ACHN (cell line): ENCODE measurements at regions not wholly inside any gene's neighbourhood (a gene's known extent, or its start where the extent isn't known, plus 50 kb on each side); places are given as distances from the start of the nearest gene placed in this dataset.
"Not testable (repeated sequence)": the region's sequence is repeated elsewhere in the genome, so short reads cannot be mapped to it uniquely, and the experiment has no call there.

Source experiments
- DNase-seq: peaks from one replicate; pipeline ENCODE4 v3.0.0-alpha.2; 2015
- in situ Hi-C: cut with HindIII; loops from 2 replicates; pipeline ENCODE4 v1.10.0; 2017; ENCODE audit warnings: low sequenced_read_pairs, low pct_ligation_motif_present, low pct_unique_long_range_greater_than_20kb

DNA sequence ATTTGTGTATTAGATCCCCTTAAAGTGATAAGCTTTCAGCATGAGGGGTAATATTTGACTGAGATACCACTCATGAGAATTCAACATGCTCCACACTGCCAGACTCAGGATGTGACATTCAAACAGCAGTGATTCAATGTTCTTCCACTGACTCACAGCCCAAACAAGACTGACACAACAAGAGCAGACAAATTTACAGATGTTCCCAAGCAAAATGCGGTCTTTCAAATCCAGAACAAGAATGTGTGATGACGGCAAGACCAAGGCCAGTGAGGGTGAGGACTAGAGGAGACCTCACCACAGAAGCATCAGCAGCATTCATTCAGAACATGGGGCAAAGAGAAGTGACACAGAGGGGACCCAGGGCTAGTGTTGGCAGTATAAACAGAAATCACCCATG lies 99.3 kb upstream of the GRIA3 start:
- in situ Hi-C loops: no loop called here

DNA sequence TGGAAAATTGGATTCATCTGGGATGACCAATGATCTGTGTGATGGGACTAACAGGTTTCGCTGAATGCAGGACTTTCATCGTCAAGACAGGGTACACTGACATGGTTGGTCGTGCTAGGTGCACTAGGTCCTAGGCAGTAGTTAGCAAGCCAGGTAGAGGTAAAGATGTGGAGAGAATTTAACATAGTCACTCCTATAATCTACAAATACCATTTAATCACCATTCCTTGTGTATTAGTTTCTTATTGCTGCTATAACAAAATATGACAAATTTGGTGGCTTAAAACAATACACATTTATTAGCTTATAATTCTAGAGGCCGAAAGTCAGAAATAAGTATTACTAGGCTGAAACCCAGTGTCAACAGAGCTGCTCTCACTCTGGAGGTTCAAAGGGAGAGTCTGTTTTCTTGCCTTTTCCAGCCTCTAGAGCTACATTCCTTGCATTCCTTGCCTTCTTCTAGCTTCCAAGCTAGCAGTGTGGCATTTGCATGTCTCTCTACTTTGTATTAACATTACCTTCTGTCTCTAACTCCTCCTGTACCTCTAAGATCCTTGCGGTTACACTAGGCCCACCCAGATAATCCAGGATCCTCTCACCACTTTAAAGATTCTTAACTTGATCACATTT lies 98.7 kb upstream of the GRIA3 start:
- no peak for DNase-seq
- in situ Hi-C loops: no loop called here

More for the DNA sequence above, 99.3 kb upstream of the GRIA3 start:
- no peak for DNase-seq

DNA sequence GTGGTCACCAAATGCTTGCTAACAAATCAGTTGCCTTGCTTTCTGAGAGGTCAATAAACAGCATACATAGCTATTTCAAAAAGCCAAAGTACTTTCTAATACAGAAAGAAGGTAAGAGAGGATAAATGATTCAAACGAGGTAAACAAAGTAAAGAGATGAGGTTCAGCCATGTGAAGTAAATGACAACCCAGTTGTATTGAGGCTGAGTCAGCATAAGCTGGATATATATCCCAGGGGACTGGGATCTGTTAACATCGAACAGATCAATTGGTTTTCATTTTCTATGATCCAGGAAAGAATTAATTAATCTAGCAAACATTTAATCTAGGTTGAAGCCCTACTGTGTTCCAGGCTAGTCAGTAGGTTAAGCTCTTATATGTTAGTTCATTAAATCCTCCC lies 97.3 kb upstream of the GRIA3 start:
- DNase-seq: no peak
- in situ Hi-C loops: no loop called here

DNA sequence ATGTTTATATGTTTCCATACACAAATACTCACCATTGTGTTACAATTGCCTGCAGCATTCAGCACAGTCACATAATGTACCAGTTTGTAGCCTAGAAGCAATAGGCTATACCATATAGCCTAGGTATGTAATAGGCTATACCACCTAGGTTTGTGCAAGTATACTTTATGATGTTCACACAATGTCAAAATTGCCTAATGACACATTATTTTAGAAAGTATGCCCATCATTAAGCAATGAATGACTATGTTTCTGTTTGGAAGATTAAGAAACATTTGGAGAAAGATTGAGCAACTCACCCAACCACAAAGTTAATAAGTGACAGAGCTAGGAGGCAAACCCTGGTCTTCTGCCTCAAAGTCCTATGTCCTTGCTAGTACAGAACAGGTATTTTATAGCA lies 96.8 kb upstream of the GRIA3 start:
- DNase-seq: peak; percentile 38
- in situ Hi-C loops: no loop called here

DNA sequence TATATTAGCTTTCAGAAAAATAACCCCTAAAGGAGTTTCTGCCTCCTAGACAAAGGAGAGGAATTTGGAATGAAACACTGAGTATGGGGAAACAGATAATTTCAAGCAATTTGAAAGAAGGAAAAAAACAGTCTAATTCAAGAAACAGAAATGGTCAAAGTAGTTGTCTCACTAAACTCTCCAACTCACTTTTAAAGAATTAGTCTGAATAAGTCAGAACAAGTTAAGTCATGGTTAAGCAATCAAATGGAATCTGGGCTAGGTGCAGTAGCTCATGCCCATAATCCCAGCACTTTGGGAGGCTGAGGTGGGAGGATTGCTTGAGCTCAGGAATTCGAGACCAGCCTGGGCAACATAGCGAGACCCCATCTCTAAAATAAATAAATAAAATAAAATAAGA lies 95.7 kb upstream of the GRIA3 start:
- no peak for DNase-seq
- in situ Hi-C loops: no loop called here

DNA sequence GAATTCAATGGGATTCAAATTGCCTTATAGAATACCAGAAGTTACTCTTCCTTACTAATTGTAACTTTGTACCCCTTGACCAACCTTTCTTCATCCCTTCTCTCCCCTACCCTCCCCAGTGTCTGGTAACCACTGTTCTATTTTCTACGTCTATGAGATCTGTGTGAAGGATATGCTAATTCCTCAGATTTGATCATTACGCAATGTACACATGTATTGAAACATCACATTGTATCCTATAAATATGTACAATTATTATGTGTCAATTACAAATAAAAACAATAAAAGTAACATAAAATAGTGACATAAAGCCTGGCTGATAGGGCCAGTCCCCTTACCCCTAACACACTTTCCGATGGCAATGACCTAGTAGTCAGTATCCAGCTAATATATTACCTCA lies 95.1 kb upstream of the GRIA3 start:
- in situ Hi-C loops: no loop called here
- no peak for DNase-seq

DNA sequence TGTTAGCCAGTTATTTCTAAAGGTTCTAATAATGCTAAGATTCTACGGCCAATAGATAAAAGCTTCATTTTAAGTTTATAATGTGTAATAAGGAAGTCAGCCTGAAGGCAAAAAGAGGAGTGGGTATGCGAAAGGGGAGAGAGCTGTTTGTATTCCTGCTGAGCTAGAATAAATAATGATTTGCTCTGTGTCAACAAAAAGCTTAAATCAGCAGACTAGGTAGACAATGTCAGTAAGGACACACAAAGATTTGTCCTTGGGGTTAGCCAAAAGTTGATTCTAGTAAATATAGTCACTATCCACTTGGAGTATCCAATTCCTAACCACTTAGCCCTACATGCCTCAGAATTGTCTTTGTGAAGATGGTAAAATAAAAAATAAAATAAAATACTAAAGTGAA lies 90.3 kb upstream of the GRIA3 start:
- DNase-seq: no peak
- in situ Hi-C loops: no loop called here

DNA sequence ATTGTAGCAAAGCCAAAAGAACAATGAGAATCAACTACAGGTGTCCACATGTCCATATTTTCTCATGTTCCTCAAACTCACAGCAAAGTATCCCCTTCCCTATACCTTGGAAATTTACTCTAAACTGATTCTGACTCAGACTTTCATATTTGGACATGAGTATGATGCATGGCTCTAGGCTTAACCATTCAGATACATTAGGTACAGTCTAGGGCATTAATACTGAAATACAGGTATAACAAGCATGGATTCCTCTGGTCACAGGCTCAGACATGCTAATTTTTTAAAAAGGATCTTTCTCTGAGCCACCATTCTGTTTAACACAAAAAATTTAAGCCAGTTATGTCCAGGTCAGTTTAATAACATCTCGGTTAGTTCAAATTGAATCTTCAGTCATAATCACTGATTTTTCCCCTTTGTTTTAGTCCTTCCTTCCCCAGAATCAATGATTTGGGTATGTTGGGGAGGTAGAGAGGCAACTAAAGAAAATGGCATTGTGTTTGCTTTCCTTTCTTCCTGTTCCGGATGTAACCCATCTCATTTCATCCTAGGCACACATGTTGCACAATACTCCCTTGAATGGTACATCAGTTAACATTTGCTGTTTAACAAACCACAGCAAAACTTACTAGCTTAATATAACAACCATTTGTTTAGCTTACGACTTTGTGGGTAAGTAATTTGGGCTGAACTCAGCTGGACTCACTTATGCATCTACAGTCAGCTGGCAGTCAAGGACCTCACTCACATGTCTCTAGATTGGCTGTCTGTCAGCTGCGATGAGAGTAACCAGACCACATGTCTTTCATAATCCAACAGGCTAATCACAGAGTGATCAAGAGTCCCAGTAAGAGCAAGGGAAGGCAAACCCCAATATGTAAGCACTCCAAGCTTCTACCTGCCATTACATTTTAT lies 75.3 kb upstream of the GRIA3 start:
- DNase-seq: no peak
- in situ Hi-C loops: no loop called here

DNA sequence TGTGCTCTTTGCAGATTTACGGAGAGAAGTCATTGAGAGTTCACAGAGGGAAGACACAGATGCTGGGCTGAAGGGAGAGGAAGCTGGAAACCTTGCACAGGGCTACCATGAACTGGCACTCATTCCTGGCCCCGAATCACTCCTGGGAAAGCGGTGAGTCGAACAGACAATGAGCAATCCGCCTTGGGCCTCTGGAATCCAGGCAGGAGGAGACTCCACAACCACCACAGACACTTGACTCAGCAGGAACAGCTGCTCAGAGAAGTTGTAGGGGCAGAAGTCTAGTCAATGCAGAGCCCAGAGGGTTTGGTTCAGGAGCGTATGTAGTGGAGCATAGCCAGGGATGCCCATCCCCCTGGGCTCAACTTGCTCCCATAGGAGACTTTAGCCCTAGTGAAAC lies 62.8 kb upstream of the GRIA3 start:
- in situ Hi-C loops: no loop called here
- no peak for DNase-seq

DNA sequence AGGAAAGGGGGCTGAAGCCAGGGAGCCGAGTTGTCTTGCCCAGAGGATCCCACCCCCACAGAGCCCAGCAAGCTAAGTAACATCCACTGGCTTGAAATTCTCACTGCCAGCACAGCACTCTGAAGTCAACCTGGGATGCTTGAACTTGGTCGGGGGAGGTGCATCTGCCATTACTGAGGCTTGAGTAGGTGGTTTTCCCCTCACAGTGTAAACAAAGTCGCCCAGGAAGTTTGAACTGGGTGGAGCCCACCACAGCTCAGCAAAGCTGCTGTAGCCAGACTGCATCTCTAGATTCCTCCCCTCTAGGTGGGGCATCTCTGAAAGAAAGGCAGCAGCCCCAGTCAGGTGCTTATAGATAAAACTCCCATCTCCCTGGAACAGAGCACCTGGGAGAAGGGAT lies 54.3 kb upstream of the GRIA3 start:
- in situ Hi-C loops, DNase-seq: not testable (repeated sequence)
